ENCODE measurements at regions not wholly inside any gene's neighbourhood (a gene's known extent, or its start where the extent isn't known, plus 50 kb on each side); places are given as distances from the start of the nearest gene placed in this dataset.

DNA sequence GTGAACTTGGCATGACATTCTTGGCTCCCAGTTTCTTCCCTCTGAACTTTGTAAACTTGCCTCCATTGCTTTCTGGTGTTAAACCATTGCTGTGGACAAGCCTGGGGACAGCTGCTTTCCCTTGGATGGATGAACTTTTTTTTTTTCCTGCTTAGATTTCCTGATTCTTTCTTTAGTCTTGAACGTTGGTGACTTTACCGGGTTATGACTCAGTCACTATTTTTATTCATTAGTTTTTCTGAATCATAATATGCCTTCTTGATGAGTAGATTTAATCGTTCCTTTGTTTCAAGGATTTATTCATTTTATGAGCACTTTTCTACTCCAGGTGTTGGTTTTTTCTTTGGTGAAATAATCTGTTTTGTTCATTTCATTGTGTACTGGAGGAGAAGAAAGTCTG, 155.0 kb upstream of the RTL1 start:
- H3K9me3 ChIP-seq (replicated peaks; ENCODE audit: insufficient read depth, low read length), result no peaks in the 10 kb centered on the region
- no peak overlapping the region for H3K9ac ChIP-seq (ENCODE audit: low read length)
- no peak overlapping the region for H3K4me3 ChIP-seq (ENCODE audit: low read length)
- H3K4me2 ChIP-seq (ENCODE audit: low read depth, low read length), result no peak overlapping the region
- H3K9me2 ChIP-seq (replicated peaks; ENCODE audit: insufficient read depth, low read length), result no peaks in the 10 kb centered on the region
- no peaks in the 10 kb centered on the region for H4K20me1 ChIP-seq (ENCODE audit: insufficient read depth, low read length)
- H3K27me3 ChIP-seq (replicated peaks; ENCODE audit: insufficient read depth, low read length), result peaks cover 34% of the 10 kb centered on the region
- H3F3A ChIP-seq (ENCODE audit: insufficient read depth, low read length), result no peaks in the 10 kb centered on the region
- H3K79me2 ChIP-seq (ENCODE audit: low read length), result no peaks in the 10 kb centered on the region
- H2AFZ ChIP-seq (ENCODE audit: low read length), result no peak overlapping the region
- no peaks in the 10 kb centered on the region for H3K36me3 ChIP-seq (replicated peaks; ENCODE audit: insufficient read depth, low read length)
- H3K27ac ChIP-seq (ENCODE audit: low read length), result no peak overlapping the region
- no peaks in the 10 kb centered on the region for H3K4me1 ChIP-seq (ENCODE audit: low read length)
- no peak for TF ChIP-seq EZH2phosphoT487 (IDR thresholded peaks at IDR 0.05; ENCODE audit: low read length)
- no peak for TF ChIP-seq EZH2 (optimal IDR thresholded peaks at IDR 0.05; ENCODE audit: low read depth, low read length)
- TF ChIP-seq, protein P1, sequence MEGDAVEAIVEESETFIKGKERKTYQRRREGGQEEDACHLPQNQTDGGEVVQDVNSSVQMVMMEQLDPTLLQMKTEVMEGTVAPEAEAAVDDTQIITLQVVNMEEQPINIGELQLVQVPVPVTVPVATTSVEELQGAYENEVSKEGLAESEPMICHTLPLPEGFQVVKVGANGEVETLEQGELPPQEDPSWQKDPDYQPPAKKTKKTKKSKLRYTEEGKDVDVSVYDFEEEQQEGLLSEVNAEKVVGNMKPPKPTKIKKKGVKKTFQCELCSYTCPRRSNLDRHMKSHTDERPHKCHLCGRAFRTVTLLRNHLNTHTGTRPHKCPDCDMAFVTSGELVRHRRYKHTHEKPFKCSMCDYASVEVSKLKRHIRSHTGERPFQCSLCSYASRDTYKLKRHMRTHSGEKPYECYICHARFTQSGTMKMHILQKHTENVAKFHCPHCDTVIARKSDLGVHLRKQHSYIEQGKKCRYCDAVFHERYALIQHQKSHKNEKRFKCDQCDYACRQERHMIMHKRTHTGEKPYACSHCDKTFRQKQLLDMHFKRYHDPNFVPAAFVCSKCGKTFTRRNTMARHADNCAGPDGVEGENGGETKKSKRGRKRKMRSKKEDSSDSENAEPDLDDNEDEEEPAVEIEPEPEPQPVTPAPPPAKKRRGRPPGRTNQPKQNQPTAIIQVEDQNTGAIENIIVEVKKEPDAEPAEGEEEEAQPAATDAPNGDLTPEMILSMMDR (IDR thresholded peaks at IDR 0.05; ENCODE audit: low read length), result no peak
- DNase-seq, result no peak

DNA sequence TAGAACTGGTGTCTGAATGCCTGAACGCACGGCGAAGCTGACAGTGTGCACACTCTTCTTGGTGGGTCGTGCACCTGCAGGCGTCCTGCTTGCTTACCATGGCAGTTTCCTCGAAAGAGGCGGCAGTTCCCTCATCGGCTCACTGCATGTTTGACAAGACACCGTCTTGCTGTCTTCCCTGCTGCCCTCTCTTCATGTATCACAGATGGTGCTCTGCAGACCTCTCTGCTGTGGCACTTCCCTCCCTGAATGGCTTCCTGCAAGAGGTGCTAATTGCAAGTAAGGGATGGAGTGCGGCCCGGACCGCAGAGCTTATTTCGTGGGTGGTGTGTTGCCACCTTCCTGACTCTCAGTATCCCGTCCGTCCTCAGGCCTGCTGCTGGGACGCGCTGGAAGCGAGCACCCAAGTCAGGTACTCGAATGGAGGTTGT, 156.7 kb upstream of the RTL1 start:
- H3K79me2 ChIP-seq (ENCODE audit: low read length), result no peaks in the 10 kb centered on the region
- no peaks in the 10 kb centered on the region for H4K20me1 ChIP-seq (ENCODE audit: insufficient read depth, low read length)
- no peak for DNase-seq
- no peak overlapping the region for H3K4me2 ChIP-seq (ENCODE audit: low read depth, low read length)
- H3K27me3 ChIP-seq (replicated peaks; ENCODE audit: insufficient read depth, low read length), result peaks cover 43% of the 10 kb centered on the region
- no peak overlapping the region for H2AFZ ChIP-seq (ENCODE audit: low read length)
- H3K4me1 ChIP-seq (ENCODE audit: low read length), result no peaks in the 10 kb centered on the region
- H3K9ac ChIP-seq (ENCODE audit: low read length), result no peak overlapping the region
- H3K9me2 ChIP-seq (replicated peaks; ENCODE audit: insufficient read depth, low read length), result no peaks in the 10 kb centered on the region
- no peaks in the 10 kb centered on the region for H3F3A ChIP-seq (ENCODE audit: insufficient read depth, low read length)
- TF ChIP-seq EZH2phosphoT487 (IDR thresholded peaks at IDR 0.05; ENCODE audit: low read length), result no peak
- H3K9me3 ChIP-seq (replicated peaks; ENCODE audit: insufficient read depth, low read length), result no peaks in the 10 kb centered on the region
- H3K36me3 ChIP-seq (replicated peaks; ENCODE audit: insufficient read depth, low read length), result no peaks in the 10 kb centered on the region
- H3K27ac ChIP-seq (ENCODE audit: low read length), result no peak overlapping the region
- H3K4me3 ChIP-seq (ENCODE audit: low read length), result no peak overlapping the region

DNA sequence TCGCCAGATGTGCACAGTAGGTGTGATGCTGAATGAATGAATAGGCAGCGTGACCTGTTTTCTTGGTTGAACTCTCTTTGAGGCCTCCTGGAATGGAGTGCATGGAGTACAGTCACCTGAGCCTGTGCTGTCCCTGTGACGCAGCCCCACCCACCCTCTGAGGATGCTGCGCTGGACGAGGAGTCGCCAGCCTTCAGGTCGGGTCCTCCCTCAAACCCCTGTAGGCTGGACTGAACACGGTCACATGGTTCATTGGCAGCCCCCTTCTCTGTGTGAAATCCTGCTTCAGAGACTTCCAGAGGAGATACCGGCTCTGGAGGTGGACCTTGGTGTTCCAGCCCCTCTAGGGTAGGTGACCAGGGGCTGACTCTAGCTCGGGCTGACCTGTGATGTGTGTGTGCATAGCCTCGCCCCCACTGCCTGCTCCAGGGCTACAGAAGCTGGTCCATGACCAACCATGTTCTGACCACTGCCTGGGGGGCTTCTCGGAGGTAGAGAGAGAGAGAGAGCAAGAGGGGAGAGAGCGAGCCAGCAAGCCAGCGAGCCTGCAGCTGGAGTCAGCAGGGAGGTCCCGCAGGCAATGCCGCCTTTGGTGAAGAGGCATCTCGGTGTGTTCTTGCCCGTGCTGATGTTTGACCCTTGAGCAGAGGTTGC, 158.0 kb upstream of the RTL1 start:
- Histone ChIP-seq H3K79me2 (ENCODE audit: low read length) (no peaks in the 10 kb centered on the region), H3K4me2 (ENCODE audit: low read depth, low read length) (no peak overlapping the region), H3K27me3 (replicated peaks; ENCODE audit: insufficient read depth, low read length) (peaks cover 53% of the 10 kb centered on the region), H3K9me3 (replicated peaks; ENCODE audit: insufficient read depth, low read length) (no peaks in the 10 kb centered on the region), H4K20me1 (ENCODE audit: insufficient read depth, low read length) (no peaks in the 10 kb centered on the region), H3K4me1 (ENCODE audit: low read length) (no peaks in the 10 kb centered on the region), H3K9ac (ENCODE audit: low read length) (no peak overlapping the region), H3K4me3 (ENCODE audit: low read length) (no peak overlapping the region), H3K36me3 (replicated peaks; ENCODE audit: insufficient read depth, low read length) (no peaks in the 10 kb centered on the region), H3K9me2 (replicated peaks; ENCODE audit: insufficient read depth, low read length) (no peaks in the 10 kb centered on the region), H2AFZ (ENCODE audit: low read length) (no peak overlapping the region), H3F3A (ENCODE audit: insufficient read depth, low read length) (no peaks in the 10 kb centered on the region), H3K27ac (ENCODE audit: low read length) (no peak overlapping the region)
- DNase-seq, result no peak
- TF ChIP-seq EZH2 (optimal IDR thresholded peaks at IDR 0.05; ENCODE audit: low read depth, low read length), result no peak

DNA sequence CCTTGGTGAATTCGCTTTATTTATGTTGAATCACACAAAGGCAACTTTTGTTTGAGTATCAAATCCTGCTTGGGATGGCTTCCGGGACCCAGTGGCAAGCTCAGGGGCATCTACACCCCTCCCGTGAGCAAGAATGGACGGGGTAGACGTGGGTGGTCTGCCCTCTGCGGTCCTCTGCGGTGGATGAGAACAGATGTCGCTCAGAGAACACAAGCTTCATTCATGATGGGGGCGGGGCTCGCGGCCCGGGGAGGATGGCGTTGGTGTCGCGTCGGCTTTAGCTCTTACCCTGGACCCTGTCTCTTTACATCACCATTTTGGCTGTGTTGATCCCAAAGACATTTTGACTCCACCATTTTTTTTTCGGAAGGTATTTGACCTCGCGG, 158.5 kb upstream of the RTL1 start:
- H3K4me2 ChIP-seq (ENCODE audit: low read depth, low read length), result no peak overlapping the region
- no peak overlapping the region for H3K27ac ChIP-seq (ENCODE audit: low read length)
- H3K4me3 ChIP-seq (ENCODE audit: low read length), result no peak overlapping the region
- no peaks in the 10 kb centered on the region for H4K20me1 ChIP-seq (ENCODE audit: insufficient read depth, low read length)
- no peak overlapping the region for H3K9ac ChIP-seq (ENCODE audit: low read length)
- no peaks in the 10 kb centered on the region for H3K9me2 ChIP-seq (replicated peaks; ENCODE audit: insufficient read depth, low read length)
- H2AFZ ChIP-seq (ENCODE audit: low read length), result no peak overlapping the region
- no peaks in the 10 kb centered on the region for H3K4me1 ChIP-seq (ENCODE audit: low read length)
- H3K36me3 ChIP-seq (replicated peaks; ENCODE audit: insufficient read depth, low read length), result no peaks in the 10 kb centered on the region
- TF ChIP-seq EZH2 (optimal IDR thresholded peaks at IDR 0.05; ENCODE audit: low read depth, low read length) (no peak), EZH2phosphoT487 (IDR thresholded peaks at IDR 0.05; ENCODE audit: low read length) (no peak)
- TF ChIP-seq, protein P1 (IDR thresholded peaks at IDR 0.05; ENCODE audit: low read length), result no peak
- H3K27me3 ChIP-seq (replicated peaks; ENCODE audit: insufficient read depth, low read length), result peaks cover 57% of the 10 kb centered on the region
- no peaks in the 10 kb centered on the region for H3K9me3 ChIP-seq (replicated peaks; ENCODE audit: insufficient read depth, low read length)
- no peaks in the 10 kb centered on the region for H3F3A ChIP-seq (ENCODE audit: insufficient read depth, low read length)
- no peaks in the 10 kb centered on the region for H3K79me2 ChIP-seq (ENCODE audit: low read length)
- no peak for DNase-seq

All from MM.1S (cell line).